ENCODE measurements at regions not wholly inside any gene's neighbourhood (a gene's known extent, or its start where the extent isn't known, plus 50 kb on each side); places are given as distances from the start of the nearest gene placed in this dataset.

DNA sequence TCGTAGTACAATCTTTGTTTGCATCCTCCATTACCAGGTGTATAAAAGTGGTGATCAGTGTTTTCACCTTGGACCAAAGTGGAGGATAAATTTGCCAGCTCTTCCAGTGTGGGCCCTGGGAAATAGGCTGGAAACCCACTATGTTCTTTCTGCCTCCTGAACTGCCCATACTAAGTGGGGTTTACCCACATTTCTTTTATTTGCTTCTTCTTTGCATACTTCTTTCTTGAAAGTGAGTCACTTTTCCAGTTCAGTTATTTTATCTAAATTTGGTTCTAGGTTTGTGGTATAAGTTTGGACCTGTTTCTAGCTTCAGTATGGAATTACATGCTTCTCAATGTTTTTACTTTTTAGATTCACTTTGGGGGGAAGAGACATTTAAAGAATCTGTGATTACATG, 126.2 kb upstream of the ACBD5 start:
- ChIA-PET CTCF (interaction anchor here (1.8 kb wide), 1 partner anchor 9 kb away, joined by 4 read pairs; no protein-coding TSS in a partner anchor), POLR2A (ENCODE audit: unreplicated experiment) (no interaction called here)
- no peak overlapping the region for H3K56ac ChIP-seq (ENCODE audit: extremely low read depth, insufficient read depth, low read length)
- no peak overlapping the region for H3K9ac ChIP-seq (ENCODE audit: low read depth, low read length)
- no peaks in the 10 kb centered on the region for H4K20me1 ChIP-seq (ENCODE audit: insufficient read depth, low read length)
- TF ChIP-seq, protein P1, sequence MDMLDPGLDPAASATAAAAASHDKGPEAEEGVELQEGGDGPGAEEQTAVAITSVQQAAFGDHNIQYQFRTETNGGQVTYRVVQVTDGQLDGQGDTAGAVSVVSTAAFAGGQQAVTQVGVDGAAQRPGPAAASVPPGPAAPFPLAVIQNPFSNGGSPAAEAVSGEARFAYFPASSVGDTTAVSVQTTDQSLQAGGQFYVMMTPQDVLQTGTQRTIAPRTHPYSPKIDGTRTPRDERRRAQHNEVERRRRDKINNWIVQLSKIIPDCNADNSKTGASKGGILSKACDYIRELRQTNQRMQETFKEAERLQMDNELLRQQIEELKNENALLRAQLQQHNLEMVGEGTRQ (IDR thresholded peaks at IDR 0.05; ENCODE audit: low read depth, low read length), result no peak
- TF ChIP-seq CHD1 (IDR thresholded peaks at IDR 0.05; ENCODE audit: low read depth, low read length) (no peak), RCOR1 (IDR thresholded peaks at IDR 0.05; ENCODE audit: insufficient replicate concordance, low read length) (no peak), SMC3 (IDR thresholded peaks at IDR 0.05; ENCODE audit: low read depth, low read length) (no peak), FOS (IDR thresholded peaks at IDR 0.05; ENCODE audit: low read depth, low read length) (no peak), MAFK (IDR thresholded peaks at IDR 0.05; ENCODE audit: low read depth, low read length) (no peak), NFE2L2 (IDR thresholded peaks at IDR 0.05; ENCODE audit: low read depth, low read length) (no peak), MAZ (IDR thresholded peaks at IDR 0.05; ENCODE audit: borderline replicate concordance, low read depth, low read length) (no peak), RAD21 (IDR thresholded peaks at IDR 0.05; ENCODE audit: low read length) (no peak)
- TF ChIP-seq, protein P2, sequence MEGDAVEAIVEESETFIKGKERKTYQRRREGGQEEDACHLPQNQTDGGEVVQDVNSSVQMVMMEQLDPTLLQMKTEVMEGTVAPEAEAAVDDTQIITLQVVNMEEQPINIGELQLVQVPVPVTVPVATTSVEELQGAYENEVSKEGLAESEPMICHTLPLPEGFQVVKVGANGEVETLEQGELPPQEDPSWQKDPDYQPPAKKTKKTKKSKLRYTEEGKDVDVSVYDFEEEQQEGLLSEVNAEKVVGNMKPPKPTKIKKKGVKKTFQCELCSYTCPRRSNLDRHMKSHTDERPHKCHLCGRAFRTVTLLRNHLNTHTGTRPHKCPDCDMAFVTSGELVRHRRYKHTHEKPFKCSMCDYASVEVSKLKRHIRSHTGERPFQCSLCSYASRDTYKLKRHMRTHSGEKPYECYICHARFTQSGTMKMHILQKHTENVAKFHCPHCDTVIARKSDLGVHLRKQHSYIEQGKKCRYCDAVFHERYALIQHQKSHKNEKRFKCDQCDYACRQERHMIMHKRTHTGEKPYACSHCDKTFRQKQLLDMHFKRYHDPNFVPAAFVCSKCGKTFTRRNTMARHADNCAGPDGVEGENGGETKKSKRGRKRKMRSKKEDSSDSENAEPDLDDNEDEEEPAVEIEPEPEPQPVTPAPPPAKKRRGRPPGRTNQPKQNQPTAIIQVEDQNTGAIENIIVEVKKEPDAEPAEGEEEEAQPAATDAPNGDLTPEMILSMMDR (conservative IDR thresholded peaks at IDR 0.05; ENCODE audit: low read depth, low read length), result no peak
- TF ChIP-seq, protein P3, sequence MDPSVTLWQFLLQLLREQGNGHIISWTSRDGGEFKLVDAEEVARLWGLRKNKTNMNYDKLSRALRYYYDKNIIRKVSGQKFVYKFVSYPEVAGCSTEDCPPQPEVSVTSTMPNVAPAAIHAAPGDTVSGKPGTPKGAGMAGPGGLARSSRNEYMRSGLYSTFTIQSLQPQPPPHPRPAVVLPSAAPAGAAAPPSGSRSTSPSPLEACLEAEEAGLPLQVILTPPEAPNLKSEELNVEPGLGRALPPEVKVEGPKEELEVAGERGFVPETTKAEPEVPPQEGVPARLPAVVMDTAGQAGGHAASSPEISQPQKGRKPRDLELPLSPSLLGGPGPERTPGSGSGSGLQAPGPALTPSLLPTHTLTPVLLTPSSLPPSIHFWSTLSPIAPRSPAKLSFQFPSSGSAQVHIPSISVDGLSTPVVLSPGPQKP (IDR thresholded peaks at IDR 0.05; ENCODE audit: borderline replicate concordance, low read depth, low read length), result no peak
- H3K18ac ChIP-seq (ENCODE audit: low read depth, low read length), result no peak overlapping the region
- H3K4ac ChIP-seq (ENCODE audit: low read depth, low read length), result no peak overlapping the region
- no peak overlapping the region for H4K91ac ChIP-seq (ENCODE audit: insufficient read depth, low read depth, low read length)
- no peaks in the 10 kb centered on the region for H3K4me1 ChIP-seq (ENCODE audit: control insufficient read depth, insufficient read depth, low read length)
- H3K23ac ChIP-seq (ENCODE audit: low read depth, low read length), result no peak overlapping the region
- H3K4me3 ChIP-seq (ENCODE audit: insufficient read depth, low read depth, low read length), result no peak overlapping the region
- H2AK9ac ChIP-seq (replicated peaks; ENCODE audit: low read depth, low read length, poor library complexity), result no peak overlapping the region
- H4K8ac ChIP-seq (ENCODE audit: low read depth in 2 of 2, low read length in 2 of 2), result no peak overlapping the region
- H2AFZ ChIP-seq (replicated peaks; ENCODE audit: low read length, poor library complexity), result no peak overlapping the region
- H2BK120ac ChIP-seq (ENCODE audit: low read depth, low read length), result no peak overlapping the region
- no peaks in the 10 kb centered on the region; the same call in none of the 2 replicates for H3K27me3 ChIP-seq (ENCODE audit: control insufficient read depth, insufficient read depth, low read length)
- no peak for ATAC-seq (ENCODE audit: low read depth)
- in situ Hi-C loops (cut with MboI; ENCODE audit: low sequenced_read_pairs) (no loop called here), intact Hi-C loops (cut with micrococcal nuclease) (loop anchor here (10.0 kb wide), 2 partner anchors 212 to 288 kb away; partner anchors contain the start of genes MASTL and YME1L1), dilution Hi-C loops (cut with HindIII; ENCODE audit: low sequenced_read_pairs, unreplicated experiment) (no loop called here)
- BruUV-seq (replicated peaks), result no TSS peak
- H2AK5ac ChIP-seq (ENCODE audit: low read depth, low read length), result no peak overlapping the region
- no peak overlapping the region for H3K14ac ChIP-seq (replicated peaks; ENCODE audit: low read depth, low read length)
- no peaks in the 10 kb centered on the region for H3K9me3 ChIP-seq (ENCODE audit: control insufficient read depth, insufficient read depth, low read length)
- H2BK5ac ChIP-seq (ENCODE audit: low read depth, low read length, poor library complexity, severe bottlenecking), result no peak overlapping the region
- H3K79me1 ChIP-seq (ENCODE audit: low read depth in 1 of 2, low read length in 2 of 2), result no peaks in the 10 kb centered on the region
- no peaks in the 10 kb centered on the region for H3K36me3 ChIP-seq (ENCODE audit: control insufficient read depth, insufficient read depth, low read length)
- WGBS, 2 experiments (ENCODE audit: extremely low coverage in 2 of 2, insufficient read length in 1 of 2), result no CpG with 5 or more reads among the region's 1 CpG
- H2BK20ac ChIP-seq (ENCODE audit: low read depth, low read length), result no peak overlapping the region
- H3K9me1 ChIP-seq (ENCODE audit: insufficient read depth, low read length), result no peaks in the 10 kb centered on the region
- H2BK15ac ChIP-seq (ENCODE audit: low read depth, low read length), result no peak overlapping the region
- no peak overlapping the region for H4K5ac ChIP-seq (ENCODE audit: low read depth, low read length)
- no peak overlapping the region for H3K27ac ChIP-seq (ENCODE audit: insufficient read depth, low read length)
- no peak overlapping the region for H3K4me2 ChIP-seq (ENCODE audit: low read depth, low read length)
- no peak for DNase-seq
